Coronary artery (tissue), 2 donors: ENCODE measurements at regions not wholly inside any gene's neighbourhood (a gene's known extent, or its start where the extent isn't known, plus 50 kb on each side); places are given as distances from the start of the nearest gene placed in this dataset.
A peak's percentile ranks its signal among the peaks of the same experiment; 100 is the strongest.

Experiments
- DNase-seq: peaks from one replicate; pipeline ENCODE4 v3.0.0-alpha.2; 2017; ENCODE audit warnings: low spot score
- H3K27ac ChIP-seq, 2 donors: fragments of 200-600 bp; sonication (generic); one replicate each; pipeline ENCODE4 v1.5.1; 2016 to 2019
- H3K4me3 ChIP-seq: fragments of 200-600 bp; sonication (generic); 2 replicates; pipeline ENCODE4 v1.5.1; 2016; ENCODE audit warnings: mild to moderate bottlenecking, moderate library complexity
- CTCF ChIP-seq: fragments of 200-600 bp; sonication (generic); IDR thresholded peaks from one replicate; pipeline ENCODE4 v1.5.1; 2019; ENCODE audit warnings: antibody characterized with exemption

DNA sequence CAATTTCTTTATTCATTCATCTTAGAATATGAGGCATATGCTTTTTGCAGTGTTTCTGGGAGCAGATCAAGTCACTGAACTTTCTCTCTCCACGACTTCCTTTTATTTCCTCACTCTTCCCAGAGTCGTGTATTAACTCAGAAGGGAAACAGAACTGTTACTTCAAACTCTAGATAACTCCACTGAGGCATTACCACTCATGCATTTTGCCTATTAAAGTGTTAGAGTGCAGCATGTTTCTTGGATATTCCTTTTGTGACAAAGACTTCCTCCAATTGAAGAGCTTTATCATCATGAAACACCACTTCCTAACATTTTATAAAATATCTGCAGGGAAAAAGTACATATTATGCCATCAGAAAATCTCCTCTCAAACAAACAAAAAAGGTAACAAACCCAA lies 797.4 kb upstream of the COBL start:
- DNase-seq, result no peak
- no peak for TF ChIP-seq CTCF
- Histone ChIP-seq H3K27ac (no peak overlapping the region), H3K4me3 (no peak overlapping the region)

DNA sequence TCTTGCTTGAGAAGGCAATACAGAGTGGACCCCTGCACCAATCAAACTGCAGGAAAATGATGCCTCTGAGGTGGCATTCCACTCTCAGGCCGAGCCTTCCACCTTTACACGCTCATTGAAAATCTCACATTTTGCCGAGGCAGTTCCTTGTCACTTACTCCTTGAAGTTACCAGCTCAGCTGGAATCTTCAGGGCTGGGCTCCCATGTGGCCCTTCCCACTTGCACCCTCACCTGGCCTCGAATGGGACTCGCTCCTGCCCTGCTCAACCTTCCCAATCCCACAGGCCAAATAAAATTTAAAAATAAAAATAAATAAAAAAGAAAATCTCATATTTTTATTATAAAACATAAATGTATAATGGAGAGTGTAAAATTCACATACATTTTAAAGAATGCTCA lies 790.7 kb upstream of the COBL start:
- Histone ChIP-seq H3K4me3 (no peak overlapping the region), H3K27ac (no peak overlapping the region)
- no peak for DNase-seq
- no peak for TF ChIP-seq CTCF

DNA sequence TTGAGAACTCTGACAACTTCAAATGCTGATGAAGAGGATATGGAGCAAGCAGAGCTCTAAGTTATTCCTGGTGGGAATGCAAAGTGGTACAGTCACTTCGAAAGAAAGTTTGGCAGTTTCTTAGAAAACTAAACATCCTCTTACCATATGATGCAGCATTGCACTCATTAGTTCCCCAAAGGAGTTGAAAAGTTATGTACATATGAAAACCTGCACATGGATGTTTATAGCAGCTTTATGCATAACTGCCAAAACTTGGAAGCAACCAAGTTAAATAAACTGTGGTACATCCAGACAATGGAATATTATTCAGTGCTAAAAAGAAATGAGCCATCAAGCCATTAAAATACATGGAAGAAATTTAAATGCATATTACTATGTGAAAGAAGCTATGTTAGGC lies 779.3 kb upstream of the COBL start:
- no peak overlapping the region for H3K4me3 ChIP-seq
- no peak for DNase-seq
- H3K27ac ChIP-seq, result no peak overlapping the region
- TF ChIP-seq CTCF, result no peak

GRCh38 chr7:52091996-52092395 lies 775.4 kb upstream of the COBL start:
- Histone ChIP-seq H3K27ac (no peak overlapping the region), H3K4me3 (no peak overlapping the region)
- no peak for TF ChIP-seq CTCF
- DNase-seq, result no peak

- H3K27ac ChIP-seq, result no peak overlapping the region
- DNase-seq, result no peak
Measured at GRCh38 chr7:52091101-52091500, 774.5 kb upstream of the COBL start.

GRCh38 chr7:52088008-52088901 lies 771.6 kb upstream of the COBL start:
- peak overlapping the region; percentile 59 for H3K4me3 ChIP-seq
- TF ChIP-seq CTCF, result no peak
- no peak for DNase-seq
- no peak overlapping the region for H3K27ac ChIP-seq

More at GRCh38 chr7:52091101-52091500, 774.5 kb upstream of the COBL start:
- no peak overlapping the region for H3K4me3 ChIP-seq
- no peak for TF ChIP-seq CTCF

DNA sequence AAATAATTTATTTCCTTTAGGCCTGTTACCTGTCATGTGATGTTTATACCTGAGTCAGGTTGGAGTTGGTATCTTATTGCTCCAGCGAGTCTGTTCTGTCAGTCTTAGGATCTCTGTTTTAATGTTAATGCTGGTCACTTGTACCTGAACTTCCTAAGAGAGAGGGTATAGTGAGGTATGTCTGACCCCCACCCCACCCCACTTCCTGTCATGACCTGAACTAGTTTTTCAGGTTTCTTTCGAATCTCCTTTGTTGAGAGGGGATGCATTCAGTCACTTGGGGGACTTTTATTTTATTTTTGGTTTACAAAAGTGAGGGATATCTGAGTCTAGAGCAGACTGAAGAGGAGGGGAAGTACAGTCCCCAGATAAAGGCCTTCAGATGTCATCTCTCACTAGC lies 769.0 kb upstream of the COBL start:
- no peak for TF ChIP-seq CTCF
- H3K27ac ChIP-seq, result no peak overlapping the region
- no peak for DNase-seq
- no peak overlapping the region for H3K4me3 ChIP-seq
